Right forelimb (tissue), 1 donor: ENCODE measurements at regions not wholly inside any gene's neighbourhood (a gene's known extent, or its start where the extent isn't known, plus 50 kb on each side); places are given as distances from the start of the nearest gene placed in this dataset.

Experiments used
- DNase-seq: peaks from one replicate; pipeline ENCODE4 v3.0.0-alpha.2; 2018

DNA sequence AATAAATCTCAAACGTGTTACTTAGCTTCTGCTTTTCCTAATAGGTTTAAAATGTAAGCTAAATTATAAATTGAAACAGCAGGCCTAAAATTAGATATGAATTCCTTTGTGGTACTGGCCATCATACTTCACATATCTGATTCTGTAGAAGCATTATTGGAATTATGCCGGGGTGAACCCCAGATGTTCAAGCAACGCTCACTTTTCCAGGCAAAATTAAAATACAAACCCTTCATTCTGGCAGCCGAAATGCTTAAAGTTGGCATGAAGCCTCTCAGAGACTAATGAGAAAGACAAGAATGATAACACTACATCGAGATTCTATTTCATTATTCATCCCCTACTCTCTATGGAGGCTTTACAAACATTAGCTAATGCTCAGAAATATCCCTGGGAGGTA lies 1352.7 kb upstream of the ADGRL2 start:
- DNase-seq, result no peak

DNA sequence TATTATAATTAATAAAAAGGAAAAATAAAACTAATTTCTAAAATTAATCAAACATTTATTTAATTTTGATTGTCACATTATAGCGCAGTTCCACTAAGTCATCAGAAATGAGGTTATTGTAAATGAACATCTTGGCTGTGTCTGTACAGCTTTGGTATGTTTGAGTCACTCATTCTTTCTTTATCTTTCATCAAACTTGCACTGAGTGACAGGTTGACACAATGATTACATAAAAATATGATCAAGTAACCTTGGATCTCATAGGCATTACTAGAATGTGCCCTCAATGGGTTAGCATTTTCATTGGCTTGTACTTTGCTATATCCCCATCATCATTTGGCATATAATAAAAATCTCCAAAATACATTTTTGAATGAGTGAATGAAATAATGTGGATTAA lies 1353.2 kb upstream of the ADGRL2 start:
- DNase-seq, result no peak

DNA sequence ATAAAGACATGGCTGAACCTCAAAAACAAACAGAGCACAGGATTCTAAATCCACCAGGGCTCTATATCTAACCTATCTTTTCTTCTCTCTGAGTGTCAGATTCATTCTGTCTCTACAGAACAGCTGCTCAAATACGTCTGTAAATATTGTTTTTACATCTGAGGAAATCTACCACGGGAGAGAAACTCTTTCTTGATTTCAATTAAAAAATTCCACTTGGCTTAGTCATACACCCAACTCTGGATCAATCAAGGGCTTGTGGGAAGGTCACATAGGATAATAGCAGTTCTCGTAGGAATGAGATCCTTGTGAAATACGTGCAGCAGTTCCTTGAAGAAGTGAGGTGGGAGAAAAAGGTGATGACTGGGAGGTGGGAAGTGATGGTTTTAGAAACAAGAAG lies 1355.7 kb upstream of the ADGRL2 start:
- no peak for DNase-seq

DNA sequence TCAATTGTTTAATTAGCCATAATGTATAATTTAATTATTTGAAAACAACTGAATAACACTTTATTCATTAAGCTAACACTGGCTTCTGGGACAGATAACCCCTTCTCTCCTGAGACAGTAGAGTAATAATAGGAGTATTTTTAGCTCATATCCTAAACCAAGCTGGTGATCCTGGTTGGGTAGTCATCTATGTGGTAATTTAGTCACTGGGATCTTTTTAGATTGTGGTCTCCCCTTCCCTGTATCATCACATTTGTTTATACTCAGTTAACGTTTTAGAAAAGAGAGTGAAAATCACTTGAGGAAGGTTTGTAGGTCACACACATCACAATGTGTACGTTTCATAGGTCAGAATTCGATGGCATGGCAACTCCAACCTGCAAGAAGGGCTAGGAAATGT lies 1356.6 kb upstream of the ADGRL2 start:
- DNase-seq, result no peak

DNA sequence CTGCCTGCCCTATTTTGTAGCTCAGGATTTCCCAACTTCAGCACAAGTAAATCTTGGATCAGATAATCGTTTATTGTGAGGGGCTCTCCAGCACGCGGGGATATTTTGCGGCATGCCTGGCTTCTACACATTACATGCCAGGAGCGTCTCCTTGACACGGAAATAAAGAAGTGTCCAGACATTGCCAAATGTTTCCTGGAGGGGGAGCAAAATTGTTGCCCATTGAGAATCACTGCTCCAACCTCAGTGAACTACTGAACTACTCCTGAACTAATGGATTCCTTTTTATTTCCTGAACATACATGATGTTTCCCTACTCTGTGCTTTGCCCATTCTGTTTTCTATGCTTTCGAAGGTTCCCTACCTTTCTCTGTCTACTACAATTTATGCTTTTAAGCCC lies 1359.1 kb upstream of the ADGRL2 start:
- no peak for DNase-seq

DNA sequence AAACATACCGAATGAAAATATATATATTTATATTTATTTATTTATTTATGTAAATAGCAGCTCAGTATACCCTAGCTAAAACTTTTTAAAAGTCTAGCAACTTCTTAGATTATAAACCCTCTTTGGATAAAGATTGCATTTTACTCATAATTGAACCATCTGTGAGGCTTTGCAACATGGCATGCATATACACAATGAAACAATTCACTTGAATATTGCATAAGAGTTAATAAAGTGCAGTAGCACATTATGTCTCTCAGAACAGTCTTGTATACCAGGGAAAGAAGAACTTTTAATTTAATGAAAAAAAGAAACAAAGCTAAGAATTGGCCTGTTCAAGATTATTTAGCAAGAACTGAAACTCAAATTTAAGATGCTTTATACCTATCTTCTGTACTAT lies 1363.9 kb upstream of the ADGRL2 start:
- DNase-seq, result no peak

DNA sequence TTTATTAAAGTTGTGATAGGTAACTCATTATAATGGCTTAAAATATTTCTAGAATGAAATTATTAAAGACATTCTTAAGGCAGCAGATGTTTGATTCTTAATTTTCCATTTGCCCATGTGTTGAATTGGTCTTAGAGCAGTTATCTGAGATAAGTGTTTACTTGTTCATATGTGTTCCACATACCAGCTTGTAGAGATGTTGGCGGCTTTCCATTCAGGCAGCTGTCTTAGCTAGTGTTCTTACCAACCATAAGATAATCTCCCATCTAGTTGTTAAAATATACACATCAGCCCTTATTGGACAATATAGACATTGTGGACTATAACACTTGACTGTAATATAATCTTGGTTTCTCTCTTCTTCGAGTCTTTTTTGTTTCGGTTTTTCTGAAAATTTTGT lies 1372.9 kb upstream of the ADGRL2 start:
- DNase-seq, result no peak

DNA sequence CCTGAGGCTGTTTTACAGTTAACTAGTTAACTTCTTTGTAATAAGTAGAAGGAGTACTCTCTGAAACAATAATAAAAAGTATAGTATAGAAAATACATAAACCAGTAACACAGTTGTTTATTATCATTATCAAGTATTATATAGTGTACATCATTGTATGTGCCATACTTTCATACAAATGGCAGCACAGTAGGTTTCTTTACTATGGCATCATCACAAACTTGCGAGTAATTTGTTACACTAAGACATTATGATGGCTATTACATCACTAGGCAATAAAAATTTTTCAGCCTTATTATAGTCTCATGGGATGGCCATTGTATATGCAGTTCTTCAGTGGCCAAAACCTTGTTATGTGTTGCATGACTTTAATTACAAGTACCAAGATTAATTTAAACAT lies 1376.5 kb upstream of the ADGRL2 start:
- DNase-seq, result no peak

DNA sequence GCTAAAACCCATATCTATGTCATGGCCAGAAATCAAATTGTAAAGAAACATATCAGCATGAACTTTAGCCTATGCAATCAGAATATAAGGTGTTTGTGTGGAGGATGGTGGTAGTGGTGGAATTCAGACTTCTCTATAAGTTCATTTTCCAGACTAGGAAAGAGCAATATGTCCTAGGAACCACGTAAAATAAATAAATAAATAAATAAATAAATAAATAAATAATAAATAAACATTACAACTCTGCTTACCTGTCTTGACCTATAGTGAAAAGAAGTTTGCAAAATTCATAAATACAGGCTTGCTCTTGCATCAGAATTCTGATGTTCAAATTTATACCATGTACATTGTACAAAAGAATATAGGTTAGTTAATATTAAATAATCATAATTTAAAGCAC lies 1382.6 kb upstream of the ADGRL2 start:
- no peak for DNase-seq

DNA sequence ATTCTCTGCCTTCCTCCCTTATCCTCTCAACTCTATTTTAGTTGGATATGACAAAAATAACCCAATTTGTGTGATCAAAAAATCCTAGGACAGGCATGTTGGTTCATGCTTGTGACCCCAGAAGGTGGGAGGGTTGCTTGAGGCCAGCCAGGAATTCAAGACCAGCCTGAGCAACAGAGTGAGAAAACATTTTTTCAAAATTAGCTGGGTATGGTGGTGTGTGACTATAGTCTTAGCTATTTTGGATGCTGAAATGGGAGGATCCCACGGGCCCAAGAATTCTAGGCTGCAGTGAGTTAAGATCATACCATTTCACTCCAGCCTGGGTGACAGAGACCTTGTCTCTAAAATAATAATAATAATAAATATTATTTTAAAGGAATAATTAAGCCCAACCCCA lies 1383.1 kb upstream of the ADGRL2 start:
- DNase-seq, result no peak

DNA sequence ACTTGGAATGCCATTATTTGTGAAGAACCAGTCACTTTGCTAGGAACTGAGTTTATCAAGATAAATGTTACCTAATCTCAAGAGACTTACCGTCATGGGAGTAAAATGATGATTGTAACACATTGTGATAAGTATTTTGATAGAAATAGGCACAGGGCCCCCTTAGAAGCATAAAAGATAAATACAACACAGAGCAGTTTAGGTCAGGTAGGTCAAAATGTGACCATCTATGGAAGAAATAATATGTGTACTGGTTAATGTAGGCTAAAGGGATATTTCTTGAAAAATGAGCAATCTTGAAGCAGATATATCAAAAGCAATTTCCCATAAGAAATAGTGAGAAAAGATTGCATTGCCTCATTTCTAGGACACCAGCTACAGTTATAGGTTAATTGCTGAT lies 1386.8 kb upstream of the ADGRL2 start:
- DNase-seq, result no peak

DNA sequence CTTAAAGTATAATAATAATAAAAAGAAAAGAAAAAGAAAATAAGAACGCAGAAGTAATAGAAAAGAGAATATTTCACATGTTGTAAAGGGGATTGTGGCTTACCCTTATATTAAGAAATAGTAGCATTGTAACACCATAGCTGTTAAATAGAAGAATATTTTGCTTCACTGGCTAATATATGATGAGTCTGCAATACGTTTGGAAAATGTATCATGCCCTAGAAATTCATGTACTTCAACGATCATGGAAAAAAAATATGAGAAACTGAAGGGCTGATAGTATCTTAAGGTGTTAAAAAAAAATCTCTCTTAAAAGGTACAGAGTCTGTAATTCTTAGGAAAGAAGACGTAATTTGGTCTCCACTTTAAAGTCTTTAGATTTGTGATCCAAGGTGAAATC lies 1390.5 kb upstream of the ADGRL2 start:
- no peak for DNase-seq

DNA sequence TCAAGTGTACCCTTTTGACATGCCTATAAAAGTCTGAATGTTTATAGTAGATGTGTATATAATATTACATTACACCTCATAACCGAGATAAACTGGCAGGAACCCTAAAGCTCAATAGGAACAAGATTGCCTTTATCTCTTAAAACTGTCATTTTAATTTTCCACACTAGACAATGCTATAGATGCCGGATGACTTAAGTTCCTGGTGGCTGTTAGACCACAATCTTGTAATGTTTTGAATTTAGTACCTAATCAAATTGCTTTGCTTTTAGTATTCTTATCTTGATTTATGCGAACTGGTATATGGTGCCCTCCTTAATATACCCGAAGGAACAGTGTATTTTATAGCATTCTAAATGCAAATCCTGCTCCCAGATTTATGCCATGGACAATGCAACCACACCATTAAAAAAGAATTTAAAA lies 1397.0 kb upstream of the ADGRL4 start:
- DNase-seq, result no peak

DNA sequence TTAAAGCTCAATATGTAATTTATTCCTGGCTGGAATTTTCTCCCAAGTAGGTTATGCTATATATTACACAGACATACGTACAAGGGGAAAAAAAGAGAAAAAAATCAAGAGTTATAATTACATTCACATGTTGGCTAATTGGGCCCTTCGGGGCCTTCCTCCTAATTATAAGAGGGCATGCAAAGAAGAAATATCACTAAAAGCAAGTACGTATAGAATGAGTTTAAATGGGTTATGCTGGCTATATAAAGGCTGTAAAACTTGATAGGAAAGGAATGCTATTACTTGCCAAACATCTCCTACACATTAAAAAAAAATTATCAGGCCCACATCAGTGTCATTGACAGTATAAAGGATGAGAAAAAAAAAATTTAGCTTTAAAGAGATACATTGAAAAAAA lies 1396.1 kb upstream of the ADGRL4 start:
- DNase-seq, result no peak

DNA sequence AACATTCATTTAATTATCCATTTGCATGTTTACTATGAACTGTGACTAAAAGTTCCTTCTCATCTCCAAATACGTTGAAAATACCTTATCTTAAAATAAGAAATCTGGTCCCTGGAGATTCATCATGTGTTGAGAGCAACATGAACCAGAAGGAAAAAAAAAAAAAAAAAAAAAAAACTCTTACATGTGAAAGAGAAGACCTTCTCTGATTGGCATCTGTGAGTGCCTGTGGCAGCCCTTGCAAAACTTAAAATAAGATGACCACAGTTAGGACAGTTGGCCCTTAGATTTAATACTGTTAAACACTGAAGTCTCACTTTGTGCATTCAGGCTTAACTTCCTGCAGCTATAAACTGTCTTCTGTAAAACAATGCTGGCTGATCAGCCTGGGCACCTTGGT lies 1395.2 kb upstream of the ADGRL4 start:
- no peak for DNase-seq

DNA sequence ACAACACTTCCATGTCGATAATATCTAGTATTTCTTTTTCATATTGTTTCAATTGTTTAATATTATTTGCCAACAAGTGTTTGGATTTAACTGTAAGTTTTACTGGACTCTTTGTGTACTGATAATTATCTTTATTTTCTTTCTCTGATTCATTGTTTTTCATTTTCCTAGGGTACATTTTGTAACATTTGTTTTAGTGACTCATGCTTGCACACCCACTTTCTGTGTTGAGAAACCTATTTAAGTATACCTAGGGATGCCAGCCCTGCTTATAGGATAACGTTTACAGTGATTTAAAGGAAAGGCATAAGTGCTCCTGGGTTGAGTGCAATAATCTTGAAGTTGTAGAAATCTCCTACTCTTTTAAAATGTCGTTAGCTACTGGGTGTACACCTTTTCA lies 1386.0 kb upstream of the ADGRL4 start:
- no peak for DNase-seq

DNA sequence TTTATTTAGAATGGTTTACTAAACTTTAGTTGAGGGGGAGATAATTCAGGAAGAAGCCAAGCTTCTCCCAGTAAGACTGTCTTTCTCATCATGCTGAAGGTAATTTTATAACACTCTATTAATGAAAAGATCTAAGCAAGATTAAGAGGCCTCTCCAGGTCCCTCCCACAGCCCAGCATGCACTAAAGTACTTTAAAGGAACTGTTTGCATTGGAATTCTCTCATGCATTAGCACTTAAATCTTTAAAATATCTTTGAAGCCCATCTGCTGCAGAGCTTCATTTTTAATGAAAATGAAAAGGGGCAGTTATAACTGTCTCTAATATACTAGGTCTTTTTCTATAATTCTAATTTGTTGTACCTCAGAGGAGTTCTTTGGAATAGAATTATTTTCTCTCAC lies 1379.1 kb upstream of the ADGRL4 start:
- no peak for DNase-seq

DNA sequence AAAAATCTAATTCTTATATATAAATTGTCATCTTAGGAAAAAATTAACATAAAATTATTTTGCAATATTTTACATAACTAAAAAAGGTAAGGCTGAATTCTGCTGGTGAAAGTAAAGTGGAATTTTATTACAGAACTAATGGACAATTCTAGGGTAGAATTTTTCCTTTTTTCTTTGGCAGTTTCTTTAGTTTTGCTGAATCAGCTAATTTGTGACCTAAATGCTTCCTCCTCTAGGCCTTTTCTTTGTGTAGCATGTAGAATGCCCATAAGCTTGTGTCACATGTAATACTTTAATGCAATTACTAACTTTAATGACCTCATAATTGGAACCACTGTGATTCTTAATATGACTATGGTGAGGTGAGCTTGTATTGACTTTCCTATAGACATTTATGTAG lies 1378.4 kb upstream of the ADGRL4 start:
- DNase-seq, result no peak

DNA sequence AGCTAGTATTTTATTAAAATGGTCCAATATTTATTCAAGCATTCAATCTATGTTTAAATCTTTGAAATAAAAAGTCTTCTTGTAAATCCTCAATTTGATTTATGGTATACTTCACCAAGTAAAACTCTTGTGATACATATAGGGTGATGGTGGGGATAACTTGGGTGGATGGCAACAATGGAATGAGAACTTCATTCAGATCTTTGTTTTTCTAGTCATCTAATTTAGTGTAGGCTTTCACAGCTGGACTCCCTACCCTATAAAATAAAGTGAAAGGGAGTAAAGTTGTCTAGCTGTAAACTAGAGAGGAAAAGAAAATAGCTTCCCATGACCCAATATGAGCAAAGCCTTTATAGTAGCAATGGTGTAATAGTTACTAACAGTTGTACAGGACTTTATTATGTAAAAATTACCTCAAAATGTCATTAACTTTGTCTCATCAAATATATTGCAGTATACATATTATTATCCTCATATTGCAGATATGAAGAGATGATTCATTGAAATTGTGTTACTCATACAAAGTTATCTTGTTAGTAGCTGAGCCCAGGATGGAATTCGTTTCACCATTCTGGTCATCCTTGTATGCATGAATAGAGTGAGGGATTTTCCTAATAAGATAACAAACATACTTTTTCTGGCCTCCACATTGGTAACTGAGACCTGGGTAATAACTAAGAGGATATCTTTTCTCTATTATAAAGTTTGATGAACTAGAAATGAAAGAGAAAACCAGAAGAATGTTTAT lies 1377.7 kb upstream of the ADGRL4 start:
- DNase-seq, result no peak

DNA sequence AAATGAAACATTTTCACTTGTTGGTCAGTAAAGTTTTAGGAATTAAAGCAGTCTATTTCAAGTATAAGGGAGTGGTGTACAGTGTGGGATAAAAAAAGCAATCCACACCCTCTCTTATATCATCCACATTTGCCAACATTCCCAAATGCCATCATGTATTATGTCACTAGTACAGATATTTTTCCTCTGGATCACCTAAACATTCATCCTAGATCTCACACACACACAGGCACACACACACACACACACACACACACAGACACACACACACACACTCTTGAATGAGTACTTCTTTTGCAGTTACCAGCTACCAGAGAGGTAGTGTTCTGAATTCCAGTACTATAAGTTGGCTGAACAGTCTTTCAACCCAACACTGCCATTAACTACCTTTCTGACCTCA lies 1369.1 kb upstream of the ADGRL4 start:
- DNase-seq, result no peak

DNA sequence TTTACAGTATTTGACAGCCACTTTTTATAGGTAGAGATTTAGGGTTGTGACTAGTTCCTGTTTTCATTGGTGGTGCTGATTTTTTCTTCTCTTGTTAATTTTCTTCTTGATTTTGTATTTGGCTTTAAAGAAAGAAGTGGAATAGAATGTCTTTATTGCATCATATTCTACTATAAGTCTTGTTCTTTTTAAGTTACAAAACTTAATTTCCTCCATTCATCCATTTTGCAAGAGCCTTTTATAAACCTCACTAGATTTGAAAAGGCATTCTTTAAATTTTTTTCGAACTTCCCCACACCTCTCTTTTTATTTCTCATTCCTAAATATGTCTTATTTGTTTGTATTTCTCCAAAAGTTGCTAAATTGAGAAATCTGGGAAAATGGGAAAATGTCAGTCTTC lies 1368.6 kb upstream of the ADGRL4 start:
- DNase-seq, result no peak

DNA sequence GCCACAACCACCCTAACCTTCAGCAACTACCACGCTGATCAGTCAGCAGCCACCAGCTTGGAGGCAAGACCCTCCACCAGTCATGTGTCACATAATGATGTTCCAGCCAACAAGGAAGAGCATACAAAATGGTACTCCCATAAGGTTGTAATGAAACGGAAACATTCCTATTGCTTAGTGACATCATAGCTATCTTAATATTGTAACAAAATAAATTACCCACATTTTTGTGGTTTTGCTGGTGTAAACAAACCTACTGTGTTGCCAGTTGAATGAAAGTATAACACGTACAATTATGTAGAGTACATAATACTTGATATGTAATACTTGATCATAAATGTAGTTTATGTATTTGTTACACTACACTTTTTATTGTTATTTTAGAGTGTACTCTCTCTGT lies 1363.2 kb upstream of the ADGRL4 start:
- no peak for DNase-seq

DNA sequence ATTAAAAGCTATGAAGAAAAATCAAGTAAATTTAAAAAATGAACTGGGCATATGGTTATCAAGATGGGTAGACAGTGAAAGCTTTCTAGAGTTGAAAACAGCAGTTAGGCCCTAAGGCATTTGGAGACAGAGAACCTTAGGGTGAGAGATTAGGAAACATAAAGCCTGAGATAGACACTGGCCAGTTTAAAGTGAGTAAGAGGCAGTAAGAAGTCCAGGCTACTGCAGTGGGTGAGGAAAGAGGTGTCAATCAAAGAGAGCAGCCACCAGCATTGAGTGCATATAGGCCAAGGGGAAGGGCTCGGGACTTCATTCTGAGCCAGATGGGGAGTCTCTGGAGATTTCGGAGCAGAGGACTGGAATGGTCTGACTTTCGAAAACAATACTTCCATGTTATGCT lies 1360.5 kb upstream of the ADGRL4 start:
- no peak for DNase-seq

DNA sequence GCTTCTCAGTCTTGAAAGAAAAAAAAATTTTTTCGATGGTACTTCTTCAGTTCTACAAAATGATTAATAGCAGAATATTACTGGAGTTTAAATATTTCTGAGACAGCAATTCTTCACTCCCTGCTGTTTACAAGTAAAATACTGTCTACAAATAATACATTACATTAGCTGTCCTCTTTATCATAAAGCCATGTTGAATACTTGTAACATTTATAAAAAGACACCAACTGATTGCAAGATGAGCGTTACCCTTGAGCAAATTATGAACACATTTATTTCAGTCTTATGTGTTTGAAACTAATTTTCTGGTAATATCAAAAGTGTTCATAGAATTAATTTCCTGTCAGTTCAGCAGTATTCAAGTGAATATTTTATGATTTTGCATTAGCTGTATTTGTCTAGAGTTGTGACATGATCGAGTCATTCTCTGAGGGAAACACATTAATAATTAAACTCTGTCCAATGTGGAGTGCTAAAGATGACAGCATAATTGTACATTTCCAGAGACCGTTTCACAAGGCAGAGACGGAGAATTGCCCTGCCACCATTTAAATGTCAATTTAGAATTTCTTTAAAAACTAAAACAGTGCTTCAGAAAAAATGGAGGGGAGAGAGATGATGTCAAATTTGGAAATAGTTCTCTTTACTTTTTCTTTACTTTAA lies 1359.0 kb upstream of the ADGRL4 start:
- no peak for DNase-seq
